ENCODE measurements at regions not wholly inside any gene's neighbourhood (a gene's known extent, or its start where the extent isn't known, plus 50 kb on each side); places are given as distances from the start of the nearest gene placed in this dataset.

- ChIA-PET POLR2A (interaction anchor here (2.5 kb wide), 1 partner anchor 42 kb away, joined by 12 read pairs; no protein-coding TSS in a partner anchor), CTCF (no interaction called here)
- H3K36me3 ChIP-seq (ENCODE audit: control insufficient read depth in 2 of 2, insufficient read depth in 1 of 2, low read length in 2 of 2) = peaks cover 4 to 9% of the 10 kb centered on the region in 2 experiments
- no peak overlapping the region for H3K27ac ChIP-seq (ENCODE audit: extremely low read depth, low read depth, low read length)
- peaks cover 19% of the 10 kb centered on the region for H3K4me1 ChIP-seq (ENCODE audit: control insufficient read depth, insufficient read depth, low read length)
- no peak overlapping the region for H3K4me3 ChIP-seq (ENCODE audit: low read depth, low read length)
- TF ChIP-seq ZNF529 (tag by site-specific recombination; IDR thresholded peaks at IDR 0.05; ENCODE audit: insufficient replicate concordance) (no peak), ZNF2 (tag by site-specific recombination; IDR thresholded peaks at IDR 0.05) (no peak), ZNF558 (tag by site-specific recombination; IDR thresholded peaks at IDR 0.05) (no peak), ZNF138 (tag by site-specific recombination; IDR thresholded peaks at IDR 0.05; ENCODE audit: borderline replicate concordance) (no peak), ZIC2 (tag by site-specific recombination; IDR thresholded peaks at IDR 0.05) (no peak), ZNF585B (tag by site-specific recombination; IDR thresholded peaks at IDR 0.05) (no peak), ZNF473 (tag by site-specific recombination; IDR thresholded peaks at IDR 0.05) (no peak), ZBTB1 (tag by site-specific recombination; IDR thresholded peaks at IDR 0.05) (no peak), ZNF624 (tag by site-specific recombination; IDR thresholded peaks at IDR 0.05) (no peak), ZNF776 (tag by site-specific recombination; IDR thresholded peaks at IDR 0.05; ENCODE audit: borderline replicate concordance) (no peak), GFI1B (tag by site-specific recombination; IDR thresholded peaks at IDR 0.05) (no peak), ZNF433 (tag by site-specific recombination; IDR thresholded peaks at IDR 0.05; ENCODE audit: low read depth) (no peak), IKZF3 (tag by site-specific recombination; IDR thresholded peaks at IDR 0.05) (no peak), ZBTB49 (tag by site-specific recombination; IDR thresholded peaks at IDR 0.05; ENCODE audit: low read depth) (no peak), ZNF211 (tag by site-specific recombination; IDR thresholded peaks at IDR 0.05; ENCODE audit: low read depth) (no peak)
- H3K9me3 ChIP-seq (ENCODE audit: control insufficient read depth, insufficient read depth, low read depth, low read length) = no peaks in the 10 kb centered on the region
These were observed 255.1 kb downstream of the PTPRC start for GRCh38 chr1:198893763-198894444.

GRCh38 chr1:198901266-198901665 is 262.4 kb downstream of the PTPRC start:
- peaks cover 15 to 19% of the 10 kb centered on the region in 2 experiments; a peak in 2 of 3 replicates for H3K36me3 ChIP-seq (ENCODE audit: control insufficient read depth in 2 of 2, insufficient read depth in 1 of 2, low read length in 2 of 2)
- no peak overlapping the region for H3K27ac ChIP-seq (ENCODE audit: extremely low read depth, low read depth, low read length)
- POLR2A ChIA-PET = no interaction called here
- H3K4me3 ChIP-seq (ENCODE audit: low read depth, low read length) = no peak overlapping the region
- no peak for TF ChIP-seq ZNF138 (tag by site-specific recombination; IDR thresholded peaks at IDR 0.05; ENCODE audit: borderline replicate concordance)
- no peak for TF ChIP-seq KLF1 (tag by site-specific recombination; IDR thresholded peaks at IDR 0.05)
- TF ChIP-seq ZNF324 (tag by site-specific recombination; IDR thresholded peaks at IDR 0.05) = no peak
- no peak for TF ChIP-seq ZNF24 (tag by site-specific recombination; IDR thresholded peaks at IDR 0.05)
- no peak for TF ChIP-seq ZNF629 (tag by site-specific recombination; IDR thresholded peaks at IDR 0.05)
- no peak for TF ChIP-seq ZNF274 (IDR thresholded peaks at IDR 0.05; ENCODE audit: low read length)
- TF ChIP-seq ZNF274 (tag by site-specific recombination; IDR thresholded peaks at IDR 0.05; ENCODE audit: borderline replicate concordance) = no peak
- no peak for TF ChIP-seq ZNF529 (tag by site-specific recombination; IDR thresholded peaks at IDR 0.05; ENCODE audit: insufficient replicate concordance)
- no peak for TF ChIP-seq ZNF155 (tag by site-specific recombination; IDR thresholded peaks at IDR 0.05)
- TF ChIP-seq SCRT2 (tag by site-specific recombination; IDR thresholded peaks at IDR 0.05) = no peak
- TF ChIP-seq ZNF211 (tag by site-specific recombination; IDR thresholded peaks at IDR 0.05; ENCODE audit: low read depth) = no peak
- TF ChIP-seq EGR2 (tag by site-specific recombination; IDR thresholded peaks at IDR 0.05; ENCODE audit: low read depth) = no peak
- CTCF ChIA-PET = no interaction called here
- H3K4me1 ChIP-seq (ENCODE audit: control insufficient read depth, insufficient read depth, low read length) = peaks cover 13% of the 10 kb centered on the region
- no peaks in the 10 kb centered on the region for H3K9me3 ChIP-seq (ENCODE audit: control insufficient read depth, insufficient read depth, low read depth, low read length)

Data from HEK293 (cell line).